ENCODE measurements at regions not wholly inside any gene's neighbourhood (a gene's known extent, or its start where the extent isn't known, plus 50 kb on each side); places are given as distances from the start of the nearest gene placed in this dataset.

- no peak for DNase-seq (ENCODE audit: low read depth in 2 of 2, low spot score in 1 of 2)
Observed at GRCh38 chr14:95413289-95414215, 93.8 kb upstream of the CLMN start.

- no peak for DNase-seq (ENCODE audit: low read depth in 2 of 2, low spot score in 1 of 2)
Observed at GRCh38 chr14:95410838-95411237, 91.1 kb upstream of the CLMN start.

GRCh38 chr14:95409477-95410272 is 90.0 kb upstream of the CLMN start:
- DNase-seq (ENCODE audit: low read depth in 2 of 2, low spot score in 1 of 2), result no peak

GRCh38 chr14:95408731-95409476 is 89.2 kb upstream of the CLMN start:
- DNase-seq (ENCODE audit: low read depth in 2 of 2, low spot score in 1 of 2), result no peak

GRCh38 chr14:95407354-95407753 is 87.6 kb upstream of the CLMN start:
- DNase-seq (ENCODE audit: low read depth in 2 of 2, low spot score in 1 of 2), result no peak

GRCh38 chr14:95406756-95407277 is 87.1 kb upstream of the CLMN start:
- DNase-seq (ENCODE audit: low read depth in 2 of 2, low spot score in 1 of 2), result no peak

GRCh38 chr14:95404583-95404982 is 84.9 kb upstream of the CLMN start:
- DNase-seq (ENCODE audit: low read depth in 2 of 2, low spot score in 1 of 2), result no peak

- no peak for DNase-seq (ENCODE audit: low read depth in 2 of 2, low spot score in 1 of 2)
Observed at GRCh38 chr14:95402578-95402977, 82.9 kb upstream of the CLMN start.

- DNase-seq (ENCODE audit: low read depth in 2 of 2, low spot score in 1 of 2), result no peak
Observed at GRCh38 chr14:95402176-95402575, 82.5 kb upstream of the CLMN start.

- DNase-seq (ENCODE audit: low read depth in 2 of 2, low spot score in 1 of 2), result no peak
Observed at GRCh38 chr14:95398630-95399547, 79.2 kb upstream of the CLMN start.

- DNase-seq (ENCODE audit: low read depth in 2 of 2, low spot score in 1 of 2), result no peak
Observed at GRCh38 chr14:95397325-95397724, 77.6 kb upstream of the CLMN start.

GRCh38 chr14:95396221-95396620 is 76.5 kb upstream of the CLMN start:
- DNase-seq (ENCODE audit: low read depth in 2 of 2, low spot score in 1 of 2), result no peak

- no peak for DNase-seq (ENCODE audit: low read depth in 2 of 2, low spot score in 1 of 2)
Observed at GRCh38 chr14:95395098-95395737, 75.5 kb upstream of the CLMN start.

- no peak for DNase-seq (ENCODE audit: low read depth in 2 of 2, low spot score in 1 of 2)
Observed at GRCh38 chr14:95394297-95395097, 74.8 kb upstream of the CLMN start.

GRCh38 chr14:95392841-95393240 is 73.1 kb upstream of the CLMN start:
- no peak for DNase-seq (ENCODE audit: low read depth in 2 of 2, low spot score in 1 of 2)

GRCh38 chr14:95391331-95391730 is 71.6 kb upstream of the CLMN start:
- DNase-seq (ENCODE audit: low read depth in 2 of 2, low spot score in 1 of 2), result no peak

- no peak for DNase-seq (ENCODE audit: low read depth in 2 of 2, low spot score in 1 of 2)
Observed at GRCh38 chr14:95389471-95390011, 69.8 kb upstream of the CLMN start.

- no peak for DNase-seq (ENCODE audit: low read depth in 2 of 2, low spot score in 1 of 2)
Observed at GRCh38 chr14:95388699-95389098, 69.0 kb upstream of the CLMN start.

Data from stimulated activated CD8-positive, alpha-beta memory T cell treated with anti-CD3 and anti-CD28 coated beads, Interleukin-4, amount 100 ng/mL, for 1 hour (primary cell).